GM18511 (cell line): ENCODE measurements at regions not wholly inside any gene's neighbourhood (a gene's known extent, or its start where the extent isn't known, plus 50 kb on each side); places are given as distances from the start of the nearest gene placed in this dataset.
A peak's percentile ranks its signal among the peaks of the same experiment; 100 is the strongest.
"Not testable (repeated sequence)": the region's sequence is repeated elsewhere in the genome, so short reads cannot be mapped to it uniquely, and the experiment has no call there.

Experiments
- ATAC-seq: cut with Tn5 transposase; IDR thresholded peaks from one replicate; pipeline ENCODE4 v1.9.1; 2021; ENCODE audit warnings: mild to moderate bottlenecking, moderate library complexity; ENCODE audit not compliant: unreplicated experiment

- ATAC-seq: not testable (repeated sequence)
Measured at GRCh38 chr18:76611750-76612045, 116.7 kb upstream of the ZNF516 start.

- no peak for ATAC-seq
Measured at GRCh38 chr18:76610933-76611749, 116.1 kb upstream of the ZNF516 start.

GRCh38 chr18:76610012-76610411 is 115.0 kb upstream of the ZNF516 start:
- no peak for ATAC-seq

- no peak for ATAC-seq
Measured at GRCh38 chr18:76605341-76605929, 110.4 kb upstream of the ZNF516 start.

- no peak for ATAC-seq
Measured at GRCh38 chr18:76604935-76605240, 109.8 kb upstream of the ZNF516 start.

GRCh38 chr18:76604108-76604934 is 109.3 kb upstream of the ZNF516 start:
- no peak for ATAC-seq

GRCh38 chr18:76602191-76602590 is 107.1 kb upstream of the ZNF516 start:
- ATAC-seq: no peak

- not testable (repeated sequence) for ATAC-seq
Measured at GRCh38 chr18:76600076-76600475, 105.0 kb upstream of the ZNF516 start.

GRCh38 chr18:76594966-76595365 is 99.9 kb upstream of the ZNF516 start:
- no peak for ATAC-seq

- no peak for ATAC-seq
Measured at GRCh38 chr18:76593843-76594242, 98.8 kb upstream of the ZNF516 start.

GRCh38 chr18:76592981-76593381 is 97.9 kb upstream of the ZNF516 start:
- no peak for ATAC-seq

GRCh38 chr18:76592096-76592495 is 97.1 kb upstream of the ZNF516 start:
- ATAC-seq: no peak

GRCh38 chr18:76589866-76590265 is 94.8 kb upstream of the ZNF516 start:
- no peak for ATAC-seq

- ATAC-seq: peak; percentile 14
Measured at GRCh38 chr18:76589316-76589715, 94.3 kb upstream of the ZNF516 start.

GRCh38 chr18:76588601-76589226 is 93.7 kb upstream of the ZNF516 start:
- ATAC-seq: peak; percentile 62

GRCh38 chr18:76587879-76588271 is 92.8 kb upstream of the ZNF516 start:
- ATAC-seq: no peak

- ATAC-seq: no peak
Measured at GRCh38 chr18:76587147-76587878, 92.3 kb upstream of the ZNF516 start.

GRCh38 chr18:76584414-76585310 is 89.6 kb upstream of the ZNF516 start:
- no peak for ATAC-seq

GRCh38 chr18:76581261-76581660 is 86.2 kb upstream of the ZNF516 start:
- no peak for ATAC-seq
